ENCODE measurements at regions not wholly inside any gene's neighbourhood (a gene's known extent, or its start where the extent isn't known, plus 50 kb on each side); places are given as distances from the start of the nearest gene placed in this dataset.

- TF ChIP-seq CTCF (conservative IDR thresholded peaks at IDR 0.05; ENCODE audit: low read length) (no peak), EZH2phosphoT487 (IDR thresholded peaks at IDR 0.05; ENCODE audit: borderline replicate concordance, low read depth, low read length) (no peak)
Observed at GRCh38 chr2:11985817-11986566, 239.6 kb downstream of the LPIN1 start.
